Left kidney (tissue), 1 donor: ENCODE measurements at regions not wholly inside any gene's neighbourhood (a gene's known extent, or its start where the extent isn't known, plus 50 kb on each side); places are given as distances from the start of the nearest gene placed in this dataset.
A peak's percentile ranks its signal among the peaks of the same experiment; 100 is the strongest.
"Not testable (repeated sequence)": the region's sequence is repeated elsewhere in the genome, so short reads cannot be mapped to it uniquely, and the experiment has no call there.

ENCODE experiments used
- DNase-seq: peaks from one replicate; pipeline ENCODE4 v3.0.0-alpha.2; 2013

- no peak for DNase-seq
These were observed 86.2 kb downstream of the PSAT1 start for GRCh38 chr9:78383130-78383529.

- no peak for DNase-seq
These were observed 89.4 kb downstream of the PSAT1 start for GRCh38 chr9:78386348-78386747.

- no peak for DNase-seq
These were observed 89.8 kb downstream of the PSAT1 start for GRCh38 chr9:78386773-78387172.

GRCh38 chr9:78393340-78393739 lies 96.4 kb downstream of the PSAT1 start:
- DNase-seq: no peak

- no peak for DNase-seq
These were observed 97.0 kb downstream of the PSAT1 start for GRCh38 chr9:78393932-78394331.

- DNase-seq: no peak
These were observed 99.2 kb downstream of the PSAT1 start for GRCh38 chr9:78396087-78396486.

GRCh38 chr9:78397045-78397444 lies 100.1 kb downstream of the PSAT1 start:
- no peak for DNase-seq

GRCh38 chr9:78397454-78397853 lies 100.5 kb downstream of the PSAT1 start:
- no peak for DNase-seq

- DNase-seq: no peak
These were observed 102.2 kb downstream of the PSAT1 start for GRCh38 chr9:78399153-78399552.

GRCh38 chr9:78400496-78400895 lies 103.6 kb downstream of the PSAT1 start:
- DNase-seq: no peak

- no peak for DNase-seq
These were observed 108.5 kb downstream of the PSAT1 start for GRCh38 chr9:78405461-78405860.

- no peak for DNase-seq
These were observed 109.2 kb downstream of the PSAT1 start for GRCh38 chr9:78406146-78406545.

- no peak for DNase-seq
These were observed 110.0 kb downstream of the PSAT1 start for GRCh38 chr9:78406933-78407332.

- DNase-seq: peak; percentile 4
These were observed 110.8 kb downstream of the PSAT1 start for GRCh38 chr9:78407636-78408312.

GRCh38 chr9:78408388-78408787 lies 111.5 kb downstream of the PSAT1 start:
- DNase-seq: no peak

GRCh38 chr9:78409928-78410510 lies 113.1 kb downstream of the PSAT1 start:
- DNase-seq: not testable (repeated sequence)

- no peak for DNase-seq
These were observed 125.4 kb downstream of the PSAT1 start for GRCh38 chr9:78422309-78422708.

GRCh38 chr9:78424299-78424698 lies 127.4 kb downstream of the PSAT1 start:
- DNase-seq: no peak

- no peak for DNase-seq
These were observed 131.7 kb downstream of the PSAT1 start for GRCh38 chr9:78428640-78429039.

GRCh38 chr9:78430387-78430786 lies 133.5 kb downstream of the PSAT1 start:
- DNase-seq: no peak

- not testable (repeated sequence) for DNase-seq
These were observed 134.1 kb downstream of the PSAT1 start for GRCh38 chr9:78431039-78431438.

- no peak for DNase-seq
These were observed 139.9 kb downstream of the PSAT1 start for GRCh38 chr9:78436873-78437272.

- DNase-seq: no peak
These were observed 140.4 kb downstream of the PSAT1 start for GRCh38 chr9:78437296-78437695.

GRCh38 chr9:78437806-78438205 lies 140.9 kb downstream of the PSAT1 start:
- DNase-seq: no peak
